ENCODE measurements at regions not wholly inside any gene's neighbourhood (a gene's known extent, or its start where the extent isn't known, plus 50 kb on each side); places are given as distances from the start of the nearest gene placed in this dataset.

DNA sequence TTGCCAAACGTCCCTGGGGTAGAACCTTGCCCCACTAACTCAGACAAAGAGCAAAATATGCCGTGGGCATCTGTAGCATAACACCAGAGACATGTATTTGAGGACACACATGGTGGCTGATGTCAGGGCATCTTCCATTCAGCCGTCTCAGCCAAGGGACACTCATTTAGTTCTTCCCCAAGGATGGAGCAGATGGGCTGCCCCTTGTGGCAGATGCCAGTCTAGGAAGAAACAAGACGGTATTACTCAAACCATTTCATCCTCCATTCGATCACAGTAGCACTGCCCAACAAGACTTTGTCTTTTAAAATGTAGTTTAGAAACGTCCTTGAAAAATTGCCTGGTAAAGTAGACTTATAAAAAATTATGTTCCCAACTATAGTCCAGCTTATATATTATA lies 937.6 kb upstream of the EEF2KMT start:
- DNase-seq (ENCODE audit: low read depth), result no peak
- Histone ChIP-seq H3K4me3 (ENCODE audit: low read depth, low read length) (no peak overlapping the region), H3K36me3 (ENCODE audit: control insufficient read depth, insufficient read depth, low read length) (no peaks in the 10 kb centered on the region), H3K27me3 (ENCODE audit: control insufficient read depth, insufficient read depth, low read length) (no peaks in the 10 kb centered on the region)
- POLR2A ChIA-PET, result no interaction called here
- CTCF ChIA-PET, result no interaction called here
- TF ChIP-seq, protein P1, sequence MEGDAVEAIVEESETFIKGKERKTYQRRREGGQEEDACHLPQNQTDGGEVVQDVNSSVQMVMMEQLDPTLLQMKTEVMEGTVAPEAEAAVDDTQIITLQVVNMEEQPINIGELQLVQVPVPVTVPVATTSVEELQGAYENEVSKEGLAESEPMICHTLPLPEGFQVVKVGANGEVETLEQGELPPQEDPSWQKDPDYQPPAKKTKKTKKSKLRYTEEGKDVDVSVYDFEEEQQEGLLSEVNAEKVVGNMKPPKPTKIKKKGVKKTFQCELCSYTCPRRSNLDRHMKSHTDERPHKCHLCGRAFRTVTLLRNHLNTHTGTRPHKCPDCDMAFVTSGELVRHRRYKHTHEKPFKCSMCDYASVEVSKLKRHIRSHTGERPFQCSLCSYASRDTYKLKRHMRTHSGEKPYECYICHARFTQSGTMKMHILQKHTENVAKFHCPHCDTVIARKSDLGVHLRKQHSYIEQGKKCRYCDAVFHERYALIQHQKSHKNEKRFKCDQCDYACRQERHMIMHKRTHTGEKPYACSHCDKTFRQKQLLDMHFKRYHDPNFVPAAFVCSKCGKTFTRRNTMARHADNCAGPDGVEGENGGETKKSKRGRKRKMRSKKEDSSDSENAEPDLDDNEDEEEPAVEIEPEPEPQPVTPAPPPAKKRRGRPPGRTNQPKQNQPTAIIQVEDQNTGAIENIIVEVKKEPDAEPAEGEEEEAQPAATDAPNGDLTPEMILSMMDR (IDR thresholded peaks at IDR 0.05; ENCODE audit: insufficient read depth, low read depth, low read length), result no peak

DNA sequence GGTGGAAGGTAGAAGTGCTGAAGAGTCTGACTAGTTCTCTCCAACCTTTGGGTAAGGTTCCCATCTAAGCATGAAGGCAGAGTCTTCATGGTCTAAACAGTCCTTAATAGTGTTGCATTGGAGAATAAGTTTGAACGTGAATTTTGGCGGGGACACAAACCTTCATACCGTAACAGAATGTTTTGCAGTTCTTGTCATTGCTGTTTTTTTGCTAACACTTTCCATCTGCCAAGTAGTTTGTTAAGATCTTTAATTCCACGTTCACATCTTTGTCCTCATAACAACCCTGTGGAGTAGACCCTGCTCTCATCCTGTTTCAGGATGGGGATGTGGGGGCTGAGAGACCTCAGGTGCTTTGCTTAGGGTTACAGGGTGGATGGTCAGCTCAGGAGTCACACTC lies 936.9 kb upstream of the EEF2KMT start:
- H3K27me3 ChIP-seq (ENCODE audit: control insufficient read depth, insufficient read depth, low read length), result no peaks in the 10 kb centered on the region
- no peak overlapping the region for H3K4me3 ChIP-seq (ENCODE audit: low read depth, low read length)
- DNase-seq (ENCODE audit: low read depth), result no peak
- ChIA-PET CTCF (no interaction called here), POLR2A (no interaction called here)
- TF ChIP-seq, protein P1 (IDR thresholded peaks at IDR 0.05; ENCODE audit: insufficient read depth, low read depth, low read length), result no peak
- H3K36me3 ChIP-seq (ENCODE audit: control insufficient read depth, insufficient read depth, low read length), result no peaks in the 10 kb centered on the region

DNA sequence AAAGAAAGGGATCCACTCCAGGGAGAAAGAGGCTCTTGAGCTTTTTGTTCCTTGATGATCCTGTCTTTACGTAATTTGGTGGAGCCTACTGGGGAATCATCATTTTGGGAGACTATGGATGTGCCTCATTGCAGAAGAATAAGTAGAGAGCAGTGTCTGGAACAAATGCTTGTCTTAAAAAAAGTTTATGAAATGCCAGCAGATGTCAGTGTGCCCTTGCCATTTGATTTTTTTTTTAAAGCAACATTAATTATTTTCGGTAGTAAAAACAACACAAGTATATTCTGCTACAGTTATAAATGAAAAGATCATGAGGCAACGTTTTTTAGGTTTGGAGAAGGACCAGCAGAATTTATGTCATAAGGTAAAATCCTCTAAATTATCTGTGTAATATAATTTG lies 934.8 kb upstream of the EEF2KMT start:
- H3K27me3 ChIP-seq (ENCODE audit: control insufficient read depth, insufficient read depth, low read length), result no peaks in the 10 kb centered on the region
- ChIA-PET CTCF (interaction anchor here (0.6 to 2.5 kb wide), 3 partner anchors 14 to 133 kb away, joined by 3 to 6 read pairs (median 5); no protein-coding TSS in a partner anchor), POLR2A (no interaction called here)
- DNase-seq (ENCODE audit: low read depth), result no peak
- no peaks in the 10 kb centered on the region for H3K36me3 ChIP-seq (ENCODE audit: control insufficient read depth, insufficient read depth, low read length)
- TF ChIP-seq, protein P1 (IDR thresholded peaks at IDR 0.05; ENCODE audit: insufficient read depth, low read depth, low read length), result no peak
- H3K4me3 ChIP-seq (ENCODE audit: low read depth, low read length), result no peak overlapping the region

DNA sequence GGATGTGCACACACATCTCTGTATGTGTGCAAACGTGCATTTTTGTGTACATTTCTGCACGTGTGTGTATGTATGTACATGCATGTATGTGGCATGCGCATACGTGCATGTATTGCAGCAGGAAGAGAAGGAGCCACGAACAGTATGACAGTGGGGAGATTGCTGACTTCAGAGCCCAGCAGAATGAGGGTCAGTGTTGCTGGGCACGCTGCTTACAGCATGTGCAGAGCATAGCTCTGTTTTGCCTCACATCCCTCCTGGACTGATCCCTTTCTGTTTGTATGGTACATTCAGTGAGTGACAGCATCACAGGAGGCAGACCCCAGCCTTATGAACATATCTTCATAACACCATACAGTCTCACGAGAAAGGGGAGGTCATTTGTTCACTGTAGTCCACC lies 934.0 kb upstream of the EEF2KMT start:
- no peak overlapping the region for H3K4me3 ChIP-seq (ENCODE audit: low read depth, low read length)
- no peaks in the 10 kb centered on the region for H3K27me3 ChIP-seq (ENCODE audit: control insufficient read depth, insufficient read depth, low read length)
- ChIA-PET CTCF (interaction anchor here (0.9 to 2.5 kb wide), 2 partner anchors 18 to 134 kb away, joined by 5 to 6 read pairs; no protein-coding TSS in a partner anchor), POLR2A (no interaction called here)
- no peak for DNase-seq (ENCODE audit: low read depth)
- TF ChIP-seq, protein P1 (IDR thresholded peaks at IDR 0.05; ENCODE audit: insufficient read depth, low read depth, low read length), result no peak
- H3K36me3 ChIP-seq (ENCODE audit: control insufficient read depth, insufficient read depth, low read length), result no peaks in the 10 kb centered on the region

DNA sequence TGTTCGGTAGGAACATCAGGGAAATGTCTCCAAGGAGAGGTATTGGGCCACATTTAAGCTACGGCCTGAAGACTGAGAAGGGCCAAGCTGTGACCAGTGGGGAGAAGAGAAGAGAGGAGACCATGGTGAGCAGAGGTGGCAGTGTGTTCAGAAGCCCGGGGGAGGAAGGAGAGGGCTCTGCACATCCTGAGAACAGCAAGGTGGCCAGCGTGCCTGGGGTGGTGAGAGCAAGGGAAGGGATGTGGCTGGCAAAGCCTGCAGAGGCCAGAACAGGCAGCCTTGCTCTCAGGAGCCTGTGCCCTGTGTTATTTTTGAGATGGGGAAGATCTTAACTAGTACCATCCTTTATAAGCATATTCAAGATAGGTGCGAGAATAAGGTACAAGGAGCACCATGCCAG lies 933.5 kb upstream of the EEF2KMT start:
- POLR2A ChIA-PET, result no interaction called here
- TF ChIP-seq, protein P1 (IDR thresholded peaks at IDR 0.05; ENCODE audit: insufficient read depth, low read depth, low read length), result no peak
- CTCF ChIA-PET, result no interaction called here
- Histone ChIP-seq H3K36me3 (ENCODE audit: control insufficient read depth, insufficient read depth, low read length) (no peaks in the 10 kb centered on the region), H3K4me3 (ENCODE audit: low read depth, low read length) (no peak overlapping the region), H3K27me3 (ENCODE audit: control insufficient read depth, insufficient read depth, low read length) (no peaks in the 10 kb centered on the region)
- DNase-seq (ENCODE audit: low read depth), result no peak
